HepG2 (cell line): ENCODE measurements at regions not wholly inside any gene's neighbourhood (a gene's known extent, or its start where the extent isn't known, plus 50 kb on each side); places are given as distances from the start of the nearest gene placed in this dataset.

Experiments
- CEBPB ChIP-seq: IDR thresholded peaks from 2 replicates; pipeline ENCODE4 v1.6.1; 2011; ENCODE audit warnings: low read depth, low read length, improper control_type of control experiment, borderline replicate concordance
- HMGXB3 ChIP-seq: sonication (generic); formaldehyde crosslinking; IDR thresholded peaks from 2 replicates; pipeline ENCODE4 v1.4.0; 2020; ENCODE audit warnings: missing genetic modification reagents, borderline replicate concordance

- TF ChIP-seq HMGXB3 (CRISPR knock-in tag) (no peak), CEBPB (no peak)
These were observed 204.8 kb upstream of the RASGEF1B start for GRCh38 chr4:81676537-81676936.
